Suprapubic skin (tissue), 4 donors: ENCODE measurements at regions not wholly inside any gene's neighbourhood (a gene's known extent, or its start where the extent isn't known, plus 50 kb on each side); places are given as distances from the start of the nearest gene placed in this dataset.

Experiments
- POLR2A ChIP-seq, 2 donors: fragments of 450-650 bp; IDR thresholded peaks; one replicate each; pipeline ENCODE4 v1.6.1; 2017; ENCODE audit warnings: antibody characterized with exemption in 2 of 2, mild to moderate bottlenecking in 2 of 2, moderate library complexity in 2 of 2
- POLR2AphosphoS5 ChIP-seq, 3 donors: sonication (generic); formaldehyde crosslinking; IDR thresholded peaks; one replicate each; pipeline ENCODE4 v1.6.1; 2017; ENCODE audit warnings: antibody characterized with exemption in 3 of 3

DNA sequence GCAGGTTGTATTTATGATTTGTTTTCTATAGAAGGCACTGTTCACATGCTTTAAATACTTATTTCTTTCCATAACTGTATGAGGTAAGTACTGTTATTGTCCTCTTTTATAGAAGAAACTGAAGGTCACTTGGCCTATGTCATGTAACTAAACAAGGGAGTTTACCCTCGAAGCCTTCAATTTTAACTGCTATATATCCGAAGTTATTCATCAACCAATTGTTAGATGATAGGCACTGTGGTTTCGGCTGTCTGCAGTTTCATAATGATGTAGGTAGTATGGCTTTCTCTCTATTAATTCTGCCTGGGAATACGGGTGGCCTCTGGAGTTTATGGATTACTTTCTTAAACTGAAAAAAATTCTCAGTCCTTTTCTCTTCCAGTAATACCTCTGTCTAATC is 413.3 kb upstream of the ADGRL2 start:
- no peak for TF ChIP-seq POLR2AphosphoS5 (IDR thresholded peaks at IDR 0.05)
- no peak for TF ChIP-seq POLR2A (IDR thresholded peaks at IDR 0.05)
